NCI-H748 (cell line): ENCODE measurements at regions not wholly inside any gene's neighbourhood (a gene's known extent, or its start where the extent isn't known, plus 50 kb on each side); places are given as distances from the start of the nearest gene placed in this dataset.

ENCODE experiments used
- DNase-seq: peaks from one replicate; lab custom pipeline; 2025; ENCODE audit not compliant: unreplicated experiment; lab: John Stamatoyannopoulos, UW

DNA sequence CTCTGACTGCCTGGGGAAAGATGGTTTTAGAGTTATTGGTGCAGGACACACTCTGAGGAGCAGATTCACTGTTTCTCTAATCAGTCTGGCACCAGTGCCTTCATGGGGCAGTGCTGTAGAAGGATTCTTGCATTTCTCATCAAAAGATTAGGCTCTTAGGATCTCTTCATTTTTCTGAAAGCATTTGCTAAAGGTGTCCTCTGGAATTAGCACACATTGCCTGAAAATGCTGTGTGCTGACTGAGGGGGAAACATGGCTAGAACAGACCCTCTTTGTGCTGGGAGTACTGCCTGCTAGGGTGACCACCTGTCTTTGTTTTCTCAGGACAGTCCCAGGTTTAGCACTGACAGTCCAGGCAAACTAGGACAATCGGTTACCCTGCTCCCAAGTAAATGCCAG, 301.0 kb downstream of the PTEN start:
- DNase-seq: no peak

DNA sequence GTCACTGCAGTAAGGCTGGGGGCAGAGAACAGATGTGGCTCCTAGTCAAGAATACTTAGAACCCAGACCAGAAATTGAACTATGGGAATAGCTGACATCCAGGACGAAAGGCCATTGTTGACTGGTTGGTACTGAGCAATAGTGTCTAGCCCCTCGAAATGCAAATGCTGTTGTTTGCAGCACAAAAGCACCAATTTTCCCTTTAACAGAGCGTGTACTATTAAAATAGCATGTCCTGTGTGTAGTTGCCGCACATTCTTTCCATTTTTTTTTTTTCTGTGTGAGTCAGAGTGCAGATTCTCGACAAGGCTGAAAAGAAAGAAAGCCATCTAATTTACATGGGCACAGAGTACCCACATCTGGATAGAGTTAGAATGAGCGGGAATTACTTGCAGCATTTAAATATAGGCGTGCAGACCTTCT, 302.4 kb downstream of the PTEN start:
- DNase-seq: no peak

- DNase-seq: no peak
Measured at GRCh38 chr10:88168171-88169036, 305.0 kb downstream of the PTEN start.

DNA sequence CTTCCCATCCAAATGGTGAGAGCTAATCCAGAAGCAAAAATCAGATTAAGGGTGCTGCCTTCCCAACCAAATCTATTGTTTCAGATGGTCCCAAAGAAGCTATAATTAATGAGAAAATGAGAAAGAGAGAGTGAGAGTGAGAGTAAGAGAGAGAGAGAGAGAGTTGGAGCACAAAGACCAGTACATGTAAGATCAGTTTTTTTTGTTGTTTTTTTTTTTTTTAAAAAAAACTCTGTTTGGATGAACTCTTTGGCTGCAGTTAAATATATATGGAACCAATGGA, 305.6 kb downstream of the PTEN start:
- no peak for DNase-seq

DNA sequence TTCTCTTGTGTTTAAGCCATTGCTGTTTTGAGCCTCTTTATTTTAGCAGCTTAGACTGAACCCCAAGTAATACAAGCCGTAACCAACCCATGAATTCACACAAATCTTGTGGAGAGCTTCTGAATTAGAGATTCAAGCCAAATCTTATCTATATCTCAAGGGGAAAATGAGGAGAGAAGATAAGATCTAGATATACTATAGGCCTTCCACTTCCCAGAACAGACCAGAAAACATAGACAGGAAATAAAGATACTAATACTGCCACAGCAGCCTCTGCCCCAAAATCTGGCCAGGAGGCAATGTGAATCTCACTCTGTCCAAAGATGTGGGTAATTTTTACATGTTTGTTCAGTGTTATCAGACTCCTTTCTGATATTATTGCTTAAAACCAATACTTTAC, 307.2 kb downstream of the PTEN start:
- no peak for DNase-seq

DNA sequence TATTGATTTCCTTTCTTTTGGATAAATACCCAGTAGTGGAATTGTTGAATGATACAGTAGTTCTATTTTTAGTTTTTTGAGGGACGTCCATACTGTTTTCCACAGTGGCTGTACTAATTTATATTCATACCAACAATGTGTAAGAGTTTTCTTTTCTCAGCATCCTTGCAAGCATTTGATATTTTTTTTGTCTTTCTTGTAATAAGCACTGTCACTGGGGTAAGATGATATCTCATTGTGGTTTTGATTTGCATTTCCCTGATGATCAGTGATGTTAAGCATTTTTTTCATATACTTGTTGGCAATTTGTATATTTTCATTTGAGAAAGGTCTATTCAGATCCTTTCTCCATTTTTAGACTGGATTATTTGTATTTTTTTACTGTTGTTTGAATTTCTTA, 308.7 kb downstream of the PTEN start:
- DNase-seq: no peak

- DNase-seq: no peak
Measured at GRCh38 chr10:88174391-88174790, 311.0 kb downstream of the PTEN start.

GRCh38 chr10:88178758-88179157, 315.3 kb downstream of the PTEN start:
- peak; percentile 34 for DNase-seq

GRCh38 chr10:88179831-88180230, 316.4 kb downstream of the PTEN start:
- DNase-seq: no peak

- peak; percentile 76 for DNase-seq
Measured at GRCh38 chr10:88181902-88182600, 318.6 kb downstream of the PTEN start.

GRCh38 chr10:88182601-88182930, 319.1 kb downstream of the PTEN start:
- no peak for DNase-seq

- DNase-seq: no peak
Measured at GRCh38 chr10:88184543-88185297, 321.3 kb downstream of the PTEN start.

GRCh38 chr10:88185830-88186229, 322.4 kb downstream of the PTEN start:
- no peak for DNase-seq

GRCh38 chr10:88186335-88186734, 322.9 kb downstream of the PTEN start:
- DNase-seq: no peak

GRCh38 chr10:88187472-88187871, 324.0 kb downstream of the PTEN start:
- DNase-seq: no peak

DNA sequence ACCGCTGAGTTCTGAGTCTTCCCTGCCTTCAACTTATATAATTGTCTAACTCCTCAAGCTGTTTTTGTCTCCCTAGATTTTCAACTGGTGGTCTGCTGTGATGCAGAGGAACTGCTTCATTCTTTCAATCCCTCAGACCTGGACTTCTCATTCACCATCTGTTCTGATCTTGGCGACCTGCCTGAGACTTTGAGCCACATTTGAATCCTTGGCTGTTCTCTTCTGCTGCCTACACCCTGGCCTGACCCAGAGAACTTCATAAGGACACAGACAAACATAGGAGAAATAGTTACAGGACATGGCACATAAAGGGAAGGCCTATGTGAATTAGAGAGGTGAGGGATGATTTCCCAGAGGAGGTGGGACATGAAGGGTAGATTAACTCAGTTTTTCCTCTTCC, 326.7 kb downstream of the PTEN start:
- DNase-seq: no peak

DNA sequence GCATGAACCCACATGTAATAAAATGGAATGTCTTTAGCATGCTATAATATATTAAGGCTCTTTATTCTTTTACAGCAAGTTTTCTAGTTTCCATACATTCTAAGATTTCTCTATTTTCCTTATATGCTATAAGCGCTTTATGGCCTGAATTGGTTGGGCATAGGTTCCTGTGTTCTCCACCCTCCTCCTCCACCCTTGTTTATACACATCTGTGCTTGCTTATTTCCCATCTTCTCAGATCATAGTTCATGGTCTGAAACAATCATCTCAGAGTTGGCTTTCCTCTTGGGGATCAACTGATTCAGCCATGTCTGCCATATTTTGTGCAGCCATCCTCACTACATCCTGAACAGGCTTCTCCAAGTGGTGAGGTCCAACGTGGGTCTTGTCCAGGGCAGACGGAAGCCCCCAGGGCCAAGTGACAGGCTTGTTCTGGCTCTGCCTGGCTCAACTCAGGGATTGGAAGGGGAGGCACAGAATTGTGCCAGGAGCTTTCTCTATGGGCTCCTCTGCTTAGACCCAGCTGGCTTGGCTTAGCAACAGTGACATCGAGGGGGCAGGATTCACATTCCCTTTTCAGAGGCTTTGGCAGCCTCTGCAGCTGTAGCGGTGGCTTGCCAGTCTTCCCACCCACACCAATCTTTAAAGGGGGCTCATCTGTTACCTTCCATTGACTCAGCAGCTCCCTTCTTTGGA, 327.3 kb downstream of the PTEN start:
- no peak for DNase-seq

GRCh38 chr10:88193018-88193417, 329.6 kb downstream of the PTEN start:
- no peak for DNase-seq

DNA sequence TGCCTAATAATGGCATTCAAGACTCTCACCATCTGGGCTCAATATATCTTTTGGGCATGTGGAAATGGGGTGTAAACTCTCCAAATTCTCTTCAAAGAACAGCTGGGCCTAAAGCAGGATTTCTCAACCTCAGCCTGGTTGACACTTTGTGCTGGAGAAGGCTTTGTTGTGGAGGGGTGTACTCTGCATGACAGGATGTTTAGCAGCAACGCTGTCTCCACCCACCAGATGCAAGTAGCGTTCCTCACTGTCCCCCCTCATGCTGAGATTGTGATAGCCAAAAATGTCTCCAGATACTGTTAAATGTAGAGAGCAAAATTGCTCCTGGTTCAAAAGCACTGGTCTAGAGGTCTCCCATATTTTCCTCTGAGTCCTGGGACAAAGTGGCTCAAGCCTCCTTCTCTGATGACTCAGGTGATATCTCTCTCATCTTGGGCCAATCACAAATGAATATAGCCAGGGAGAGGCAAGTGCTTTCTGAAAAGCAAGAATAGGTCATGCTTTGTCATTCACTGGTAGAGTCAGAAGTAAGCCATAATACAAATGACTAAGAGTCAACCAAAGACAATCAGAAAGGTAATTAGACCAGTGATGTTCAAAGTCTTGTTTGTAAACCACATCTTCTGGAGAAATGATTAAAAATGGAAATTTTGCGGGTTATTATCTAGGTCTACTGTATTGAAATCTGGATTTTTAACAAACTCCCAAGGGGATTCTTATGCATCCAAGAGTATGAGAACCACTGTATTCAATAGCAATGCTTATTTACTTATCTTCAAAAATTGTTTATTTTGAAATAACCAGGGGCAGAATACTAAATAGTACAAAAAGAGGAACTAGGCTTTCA, 330.8 kb downstream of the PTEN start:
- no peak for DNase-seq

DNA sequence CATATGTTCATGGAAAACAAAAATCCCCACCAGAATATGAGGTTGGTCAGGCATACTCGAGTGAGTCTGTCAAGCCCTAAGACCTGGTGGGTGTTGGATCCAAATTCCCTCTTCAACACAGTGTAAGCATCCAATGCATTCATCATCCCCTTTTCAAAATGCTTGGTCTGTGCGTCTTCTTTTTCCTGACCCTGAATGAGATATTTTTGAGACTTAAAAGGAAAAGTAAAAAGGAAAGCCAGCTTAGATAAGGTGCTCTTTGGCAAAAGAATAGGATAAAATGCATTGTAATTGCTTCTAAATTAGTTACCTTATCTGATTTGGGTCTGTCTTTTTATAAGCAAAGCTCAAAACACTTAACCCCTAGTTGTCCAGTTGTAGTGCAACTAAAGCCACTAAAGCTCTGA, 331.5 kb downstream of the PTEN start:
- no peak for DNase-seq

GRCh38 chr10:88195841-88196240, 332.4 kb downstream of the PTEN start:
- peak; percentile 66 for DNase-seq
